ENCODE measurements at regions not wholly inside any gene's neighbourhood (a gene's known extent, or its start where the extent isn't known, plus 50 kb on each side); places are given as distances from the start of the nearest gene placed in this dataset.

DNA sequence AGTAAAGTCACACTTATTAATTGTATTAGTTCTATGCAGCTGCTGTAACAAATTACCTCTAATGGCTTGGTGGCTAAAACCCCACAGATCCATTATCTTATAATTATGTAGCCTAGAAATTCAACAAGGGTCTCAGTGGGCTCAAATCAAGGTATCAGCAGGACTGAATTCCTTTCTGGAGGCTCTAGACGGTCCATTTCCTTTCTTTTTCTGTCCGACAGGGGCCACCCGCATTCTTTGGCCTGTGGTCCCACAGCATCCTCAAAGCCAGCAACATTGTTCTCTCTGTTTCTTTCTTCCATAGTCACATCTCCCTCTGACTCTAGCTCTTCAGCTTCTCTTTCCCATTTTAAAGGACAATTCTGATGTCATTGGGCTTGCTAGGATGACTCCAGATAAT lies 276.3 kb upstream of the ZNF717 start:
- TF ChIP-seq, protein P1, sequence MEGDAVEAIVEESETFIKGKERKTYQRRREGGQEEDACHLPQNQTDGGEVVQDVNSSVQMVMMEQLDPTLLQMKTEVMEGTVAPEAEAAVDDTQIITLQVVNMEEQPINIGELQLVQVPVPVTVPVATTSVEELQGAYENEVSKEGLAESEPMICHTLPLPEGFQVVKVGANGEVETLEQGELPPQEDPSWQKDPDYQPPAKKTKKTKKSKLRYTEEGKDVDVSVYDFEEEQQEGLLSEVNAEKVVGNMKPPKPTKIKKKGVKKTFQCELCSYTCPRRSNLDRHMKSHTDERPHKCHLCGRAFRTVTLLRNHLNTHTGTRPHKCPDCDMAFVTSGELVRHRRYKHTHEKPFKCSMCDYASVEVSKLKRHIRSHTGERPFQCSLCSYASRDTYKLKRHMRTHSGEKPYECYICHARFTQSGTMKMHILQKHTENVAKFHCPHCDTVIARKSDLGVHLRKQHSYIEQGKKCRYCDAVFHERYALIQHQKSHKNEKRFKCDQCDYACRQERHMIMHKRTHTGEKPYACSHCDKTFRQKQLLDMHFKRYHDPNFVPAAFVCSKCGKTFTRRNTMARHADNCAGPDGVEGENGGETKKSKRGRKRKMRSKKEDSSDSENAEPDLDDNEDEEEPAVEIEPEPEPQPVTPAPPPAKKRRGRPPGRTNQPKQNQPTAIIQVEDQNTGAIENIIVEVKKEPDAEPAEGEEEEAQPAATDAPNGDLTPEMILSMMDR (IDR thresholded peaks at IDR 0.05; ENCODE audit: insufficient read depth, low read depth, low read length): no peak
- H3K4me3 ChIP-seq (ENCODE audit: low read depth, low read length): no peak overlapping the region
- DNase-seq (ENCODE audit: low read depth): no peak

DNA sequence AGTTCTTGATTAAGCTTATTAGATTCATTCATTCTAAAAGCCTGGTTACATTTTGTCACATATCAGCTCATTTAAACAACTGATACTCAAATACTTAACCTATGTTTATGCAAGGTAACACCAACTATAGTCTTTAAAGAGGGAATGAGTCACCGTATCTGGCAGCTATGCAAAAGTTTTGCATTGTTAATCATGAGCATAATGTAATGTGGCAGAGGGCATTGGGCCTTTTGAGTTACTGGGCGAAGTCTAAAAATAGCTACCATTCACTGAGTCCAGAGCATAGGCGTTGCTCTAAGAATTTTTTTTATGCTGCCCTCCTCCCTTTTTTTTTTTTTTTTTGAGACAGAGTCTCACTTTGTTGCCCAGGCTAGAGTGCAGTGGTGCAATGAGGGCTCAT lies 277.7 kb upstream of the ZNF717 start:
- peak; percentile 3 for DNase-seq (ENCODE audit: low read depth)
- TF ChIP-seq, protein P1 (IDR thresholded peaks at IDR 0.05; ENCODE audit: insufficient read depth, low read depth, low read length): no peak
- no peak overlapping the region for H3K4me3 ChIP-seq (ENCODE audit: low read depth, low read length)

GRCh38 chr3:76063811-76064210 lies 278.5 kb upstream of the ZNF717 start:
- no peak overlapping the region for H3K4me3 ChIP-seq (ENCODE audit: low read depth, low read length)
- DNase-seq (ENCODE audit: low read depth): no peak
- TF ChIP-seq, protein P1 (IDR thresholded peaks at IDR 0.05; ENCODE audit: insufficient read depth, low read depth, low read length): no peak

DNA sequence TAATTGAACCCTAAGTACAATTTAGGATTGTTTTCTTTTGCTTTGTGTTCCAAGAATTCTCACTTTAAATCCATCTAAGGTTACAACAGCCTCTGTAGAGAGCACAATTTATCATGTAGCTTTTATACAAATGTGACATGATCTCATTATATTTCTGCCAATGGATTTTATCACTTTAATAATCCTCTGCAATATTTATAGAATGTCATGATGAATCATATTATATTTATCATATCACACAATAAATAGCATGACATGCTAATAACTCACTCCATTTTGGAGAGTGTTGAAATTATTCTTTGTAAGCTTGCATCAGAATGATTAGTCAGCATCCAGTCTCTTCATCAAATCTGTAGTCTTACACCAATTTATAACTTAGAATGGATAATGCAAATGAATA lies 280.6 kb upstream of the ZNF717 start:
- H3K4me3 ChIP-seq (ENCODE audit: low read depth, low read length): no peak overlapping the region
- DNase-seq (ENCODE audit: low read depth): no peak
- TF ChIP-seq, protein P1 (IDR thresholded peaks at IDR 0.05; ENCODE audit: insufficient read depth, low read depth, low read length): no peak

- no peak overlapping the region for H3K4me3 ChIP-seq (ENCODE audit: low read depth, low read length)
- TF ChIP-seq, protein P1 (IDR thresholded peaks at IDR 0.05; ENCODE audit: insufficient read depth, low read depth, low read length): no peak
- DNase-seq (ENCODE audit: low read depth): no peak
These were observed 292.8 kb upstream of the ZNF717 start for GRCh38 chr3:76078101-76078500.

GRCh38 chr3:76083992-76084391 lies 298.6 kb upstream of the ZNF717 start:
- no peak overlapping the region for H3K4me3 ChIP-seq (ENCODE audit: low read depth, low read length)
- no peak for DNase-seq (ENCODE audit: low read depth)
- TF ChIP-seq, protein P1 (IDR thresholded peaks at IDR 0.05; ENCODE audit: insufficient read depth, low read depth, low read length): no peak

DNA sequence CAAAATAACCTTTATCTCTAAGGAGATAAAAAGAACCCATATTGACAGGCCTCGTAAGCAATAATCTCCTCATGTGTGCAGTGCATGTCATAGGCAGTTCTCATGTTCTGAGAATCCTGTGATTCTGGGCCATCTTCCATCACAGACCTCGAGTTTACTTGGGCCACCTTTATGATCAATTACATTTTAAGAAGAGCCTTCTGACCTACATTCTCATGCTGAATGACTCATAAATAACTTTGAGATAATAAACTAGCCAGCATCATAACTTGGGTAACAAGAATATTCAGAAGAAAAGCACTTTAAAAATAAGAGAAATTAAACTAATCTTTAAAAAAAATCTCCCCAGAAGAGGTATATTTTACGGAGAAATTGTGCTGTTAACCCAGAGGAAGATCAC lies 310.7 kb upstream of the ZNF717 start:
- TF ChIP-seq, protein P1 (IDR thresholded peaks at IDR 0.05; ENCODE audit: insufficient read depth, low read depth, low read length): no peak
- no peak overlapping the region for H3K4me3 ChIP-seq (ENCODE audit: low read depth, low read length)
- DNase-seq (ENCODE audit: low read depth): no peak

Measured in fibroblast of villous mesenchyme (primary cell).